Activated naive CD8-positive, alpha-beta T cell (primary cell): ENCODE measurements at regions not wholly inside any gene's neighbourhood (a gene's known extent, or its start where the extent isn't known, plus 50 kb on each side); places are given as distances from the start of the nearest gene placed in this dataset.

Experiments
- H3K27ac Mint-ChIP-seq: one replicate; pipeline ENCODE4 v1.8.0; 2021; ENCODE audit warnings: mixed read lengths
- H3K27me3 Mint-ChIP-seq: one replicate; pipeline ENCODE4 v1.8.0; 2021; ENCODE audit warnings: mixed read lengths
- H3K36me3 Mint-ChIP-seq: one replicate; pipeline ENCODE4 v1.8.0; 2021; ENCODE audit warnings: mixed read lengths
- H3K4me1 Mint-ChIP-seq: one replicate; pipeline ENCODE4 v1.8.0; 2021; ENCODE audit warnings: low read depth, mixed read lengths
- H3K4me3 Mint-ChIP-seq: one replicate; pipeline ENCODE4 v1.8.0; 2021; ENCODE audit warnings: mild to moderate bottlenecking, mixed read lengths
- H3K9me3 Mint-ChIP-seq: one replicate; pipeline ENCODE4 v1.8.0; 2021; ENCODE audit warnings: low read depth, mixed read lengths

- H3K27me3 Mint-ChIP-seq = no peaks in the 10 kb centered on the region
- H3K27ac Mint-ChIP-seq = no peak overlapping the region
- H3K36me3 Mint-ChIP-seq = no peaks in the 10 kb centered on the region
- no peak overlapping the region for H3K4me3 Mint-ChIP-seq
- no peaks in the 10 kb centered on the region for H3K4me1 Mint-ChIP-seq
- peaks cover 8% of the 10 kb centered on the region for H3K9me3 Mint-ChIP-seq
These were observed 400.5 kb upstream of the FSIP2 start for GRCh38 chr2:185338104-185338503.

DNA sequence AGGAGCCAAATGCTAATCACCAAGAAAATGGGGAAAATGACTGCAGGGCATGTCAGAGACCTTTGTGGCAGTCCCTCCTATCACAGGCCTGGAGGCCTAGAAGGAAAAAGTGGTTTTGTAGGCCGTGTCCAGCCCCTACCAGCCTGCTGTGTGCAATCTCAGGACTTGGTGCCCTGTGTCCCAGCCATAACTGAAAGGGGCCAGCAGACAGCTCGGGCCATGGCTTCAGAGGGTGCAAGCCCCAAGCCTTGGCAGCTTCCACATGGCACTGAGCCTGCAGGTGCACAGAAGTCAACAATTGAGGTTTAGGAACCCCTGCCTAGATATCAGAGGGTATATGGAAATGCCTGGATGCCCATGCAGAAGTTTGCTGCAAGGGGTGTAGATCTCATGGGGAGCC lies 391.2 kb upstream of the FSIP2 start:
- H3K9me3 Mint-ChIP-seq = peaks cover 3% of the 10 kb centered on the region
- no peak overlapping the region for H3K27ac Mint-ChIP-seq
- no peaks in the 10 kb centered on the region for H3K36me3 Mint-ChIP-seq
- H3K27me3 Mint-ChIP-seq = no peaks in the 10 kb centered on the region
- H3K4me3 Mint-ChIP-seq = no peak overlapping the region
- no peaks in the 10 kb centered on the region for H3K4me1 Mint-ChIP-seq

GRCh38 chr2:185360776-185361175 lies 377.8 kb upstream of the FSIP2 start:
- Mint-ChIP-seq H3K27ac (no peak overlapping the region), H3K4me3 (no peak overlapping the region), H3K36me3 (no peaks in the 10 kb centered on the region), H3K9me3 (peaks cover 4% of the 10 kb centered on the region), H3K4me1 (no peaks in the 10 kb centered on the region), H3K27me3 (no peaks in the 10 kb centered on the region)

DNA sequence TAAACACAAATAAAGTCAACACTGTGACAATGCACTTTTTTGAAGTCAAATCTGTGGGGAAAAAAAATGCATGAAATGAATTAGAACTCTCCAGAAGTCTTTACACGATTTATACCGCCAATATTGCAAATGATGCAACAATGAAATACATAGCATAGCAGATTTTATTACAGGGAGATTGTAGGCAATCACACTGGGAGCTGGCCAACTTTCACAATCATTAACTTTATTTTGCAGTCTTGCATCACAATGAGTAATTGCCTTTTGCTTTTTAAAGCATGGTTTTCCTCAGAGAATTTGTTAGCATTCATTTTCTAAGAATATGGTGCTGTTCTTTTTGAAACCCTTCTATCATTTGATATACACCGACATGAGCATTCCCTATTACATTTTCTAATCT lies 366.4 kb upstream of the FSIP2 start:
- no peaks in the 10 kb centered on the region for H3K27me3 Mint-ChIP-seq
- H3K9me3 Mint-ChIP-seq = peaks cover 7% of the 10 kb centered on the region
- no peaks in the 10 kb centered on the region for H3K36me3 Mint-ChIP-seq
- H3K4me1 Mint-ChIP-seq = no peaks in the 10 kb centered on the region
- no peak overlapping the region for H3K27ac Mint-ChIP-seq
- no peak overlapping the region for H3K4me3 Mint-ChIP-seq

GRCh38 chr2:185373229-185373628 lies 365.4 kb upstream of the FSIP2 start:
- no peaks in the 10 kb centered on the region for H3K36me3 Mint-ChIP-seq
- H3K9me3 Mint-ChIP-seq = peaks cover 7% of the 10 kb centered on the region
- no peak overlapping the region for H3K4me3 Mint-ChIP-seq
- H3K27ac Mint-ChIP-seq = no peak overlapping the region
- no peaks in the 10 kb centered on the region for H3K4me1 Mint-ChIP-seq
- H3K27me3 Mint-ChIP-seq = no peaks in the 10 kb centered on the region

DNA sequence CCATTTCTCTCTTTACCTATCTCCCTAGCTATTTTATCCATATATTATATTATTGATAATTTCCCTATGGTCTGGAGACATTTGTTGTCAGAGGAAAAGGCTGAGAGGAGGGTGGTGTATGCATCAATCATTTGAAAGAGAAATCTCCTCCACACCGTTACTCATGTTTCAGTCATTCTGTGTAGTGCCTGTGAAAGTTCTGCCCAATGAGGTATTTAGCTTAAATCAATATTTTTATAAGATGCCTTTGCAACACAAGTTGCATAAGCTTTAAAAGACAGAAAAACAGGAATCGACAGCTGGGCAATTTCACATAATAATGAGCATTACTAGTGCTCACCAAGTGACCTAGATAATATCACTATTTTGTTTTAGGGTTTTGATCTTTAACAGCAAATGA lies 363.7 kb upstream of the FSIP2 start:
- Mint-ChIP-seq H3K4me1 (no peaks in the 10 kb centered on the region), H3K36me3 (no peaks in the 10 kb centered on the region), H3K27ac (no peak overlapping the region), H3K27me3 (no peaks in the 10 kb centered on the region), H3K9me3 (peaks cover 7% of the 10 kb centered on the region), H3K4me3 (no peak overlapping the region)

DNA sequence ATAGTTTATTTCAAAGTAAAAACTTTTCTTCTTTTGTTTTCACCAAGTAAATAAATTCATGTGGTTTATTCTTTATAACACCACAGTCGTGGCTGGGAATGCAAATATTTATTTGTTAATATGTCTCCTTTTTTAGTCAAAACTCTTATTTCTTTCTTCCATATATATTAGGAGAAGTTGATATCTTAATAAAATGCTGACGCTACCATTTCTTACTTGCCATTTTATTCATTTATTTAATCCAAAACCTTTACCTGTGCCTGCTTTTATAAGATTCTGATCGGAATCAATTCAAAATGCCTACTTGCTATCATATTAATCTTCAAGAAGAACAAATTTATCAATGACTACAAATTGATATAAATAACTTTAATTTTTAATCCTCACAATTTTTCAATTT lies 362.9 kb upstream of the FSIP2 start:
- Mint-ChIP-seq H3K9me3 (peaks cover 4% of the 10 kb centered on the region), H3K27ac (no peak overlapping the region), H3K27me3 (no peaks in the 10 kb centered on the region), H3K36me3 (no peaks in the 10 kb centered on the region), H3K4me1 (no peaks in the 10 kb centered on the region), H3K4me3 (no peak overlapping the region)

GRCh38 chr2:185381631-185382030 lies 357.0 kb upstream of the FSIP2 start:
- Mint-ChIP-seq H3K9me3 (peaks cover 5% of the 10 kb centered on the region), H3K27me3 (no peaks in the 10 kb centered on the region), H3K4me1 (no peaks in the 10 kb centered on the region), H3K4me3 (no peak overlapping the region), H3K27ac (no peak overlapping the region), H3K36me3 (no peaks in the 10 kb centered on the region)

- Mint-ChIP-seq H3K4me3 (no peak overlapping the region), H3K27me3 (no peaks in the 10 kb centered on the region), H3K9me3 (peaks cover 5% of the 10 kb centered on the region), H3K27ac (no peak overlapping the region), H3K36me3 (no peaks in the 10 kb centered on the region), H3K4me1 (no peaks in the 10 kb centered on the region)
These were observed 353.6 kb upstream of the FSIP2 start for GRCh38 chr2:185384822-185385560.

- no peak overlapping the region for H3K27ac Mint-ChIP-seq
- no peak overlapping the region for H3K4me3 Mint-ChIP-seq
- H3K27me3 Mint-ChIP-seq = no peaks in the 10 kb centered on the region
- no peaks in the 10 kb centered on the region for H3K9me3 Mint-ChIP-seq
- H3K4me1 Mint-ChIP-seq = no peaks in the 10 kb centered on the region
- no peaks in the 10 kb centered on the region for H3K36me3 Mint-ChIP-seq
These were observed 350.4 kb upstream of the FSIP2 start for GRCh38 chr2:185388226-185388625.

DNA sequence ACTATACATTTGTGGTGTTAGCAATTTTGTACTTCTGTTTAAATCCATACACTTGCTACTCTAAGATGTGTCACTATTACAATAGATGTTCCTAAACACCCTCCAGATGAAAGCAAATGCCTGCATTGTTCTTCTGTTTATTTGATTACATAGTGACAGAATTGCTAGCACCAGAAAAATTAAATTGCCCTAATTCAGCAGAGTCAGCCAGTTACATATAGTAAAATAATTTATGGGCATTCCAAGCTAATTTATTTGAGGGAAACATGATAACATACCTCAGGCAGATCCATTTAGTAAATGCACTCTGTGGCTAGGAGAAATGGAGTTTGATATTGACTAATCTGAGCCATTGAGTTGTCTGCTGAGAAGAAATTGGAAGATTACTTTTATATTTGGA lies 347.1 kb upstream of the FSIP2 start:
- Mint-ChIP-seq H3K9me3 (no peaks in the 10 kb centered on the region), H3K4me3 (no peak overlapping the region), H3K27ac (no peak overlapping the region), H3K27me3 (no peaks in the 10 kb centered on the region), H3K4me1 (no peaks in the 10 kb centered on the region), H3K36me3 (no peaks in the 10 kb centered on the region)

DNA sequence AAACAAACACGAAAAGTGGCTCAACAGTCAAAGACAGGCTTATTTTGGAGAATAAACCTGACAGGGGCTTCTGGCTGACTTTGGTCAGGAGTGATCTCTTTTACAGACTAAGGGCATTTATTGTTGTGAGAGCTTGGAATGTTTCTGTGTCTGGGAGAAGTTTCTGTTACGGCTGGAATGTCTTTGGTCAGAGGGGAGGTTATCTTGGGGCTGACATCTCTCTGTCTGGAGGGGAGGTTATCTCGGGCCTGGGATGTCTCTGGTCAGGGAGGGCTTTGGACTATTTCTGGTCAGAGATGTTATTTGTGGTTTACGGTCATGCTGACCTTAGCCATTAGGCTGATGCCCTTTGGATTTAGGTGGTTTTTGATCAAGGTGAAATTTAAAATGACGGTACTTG lies 345.5 kb upstream of the FSIP2 start:
- Mint-ChIP-seq H3K27me3 (no peaks in the 10 kb centered on the region), H3K36me3 (no peaks in the 10 kb centered on the region), H3K4me1 (no peaks in the 10 kb centered on the region), H3K9me3 (no peaks in the 10 kb centered on the region), H3K4me3 (no peak overlapping the region), H3K27ac (no peak overlapping the region)

- Mint-ChIP-seq H3K9me3 (peaks cover 3% of the 10 kb centered on the region), H3K4me3 (no peak overlapping the region), H3K27me3 (no peaks in the 10 kb centered on the region), H3K4me1 (no peaks in the 10 kb centered on the region), H3K27ac (no peak overlapping the region), H3K36me3 (no peaks in the 10 kb centered on the region)
These were observed 336.1 kb upstream of the FSIP2 start for GRCh38 chr2:185402474-185402873.

- Mint-ChIP-seq H3K9me3 (peaks cover 6% of the 10 kb centered on the region), H3K36me3 (no peaks in the 10 kb centered on the region), H3K27me3 (no peaks in the 10 kb centered on the region), H3K27ac (no peak overlapping the region), H3K4me3 (no peak overlapping the region), H3K4me1 (no peaks in the 10 kb centered on the region)
These were observed 334.0 kb upstream of the FSIP2 start for GRCh38 chr2:185404578-185404977.

GRCh38 chr2:185417111-185417510 lies 321.5 kb upstream of the FSIP2 start:
- Mint-ChIP-seq H3K27ac (no peak overlapping the region), H3K4me1 (no peaks in the 10 kb centered on the region), H3K9me3 (peaks cover 4% of the 10 kb centered on the region), H3K36me3 (no peaks in the 10 kb centered on the region), H3K27me3 (no peaks in the 10 kb centered on the region), H3K4me3 (no peak overlapping the region)

- peaks cover 4% of the 10 kb centered on the region for H3K9me3 Mint-ChIP-seq
- no peak overlapping the region for H3K27ac Mint-ChIP-seq
- H3K36me3 Mint-ChIP-seq = no peaks in the 10 kb centered on the region
- H3K4me3 Mint-ChIP-seq = no peak overlapping the region
- H3K4me1 Mint-ChIP-seq = no peaks in the 10 kb centered on the region
- H3K27me3 Mint-ChIP-seq = no peaks in the 10 kb centered on the region
These were observed 320.9 kb upstream of the FSIP2 start for GRCh38 chr2:185417688-185418087.
